ENCODE measurements at regions not wholly inside any gene's neighbourhood (a gene's known extent, or its start where the extent isn't known, plus 50 kb on each side); places are given as distances from the start of the nearest gene placed in this dataset.

DNA sequence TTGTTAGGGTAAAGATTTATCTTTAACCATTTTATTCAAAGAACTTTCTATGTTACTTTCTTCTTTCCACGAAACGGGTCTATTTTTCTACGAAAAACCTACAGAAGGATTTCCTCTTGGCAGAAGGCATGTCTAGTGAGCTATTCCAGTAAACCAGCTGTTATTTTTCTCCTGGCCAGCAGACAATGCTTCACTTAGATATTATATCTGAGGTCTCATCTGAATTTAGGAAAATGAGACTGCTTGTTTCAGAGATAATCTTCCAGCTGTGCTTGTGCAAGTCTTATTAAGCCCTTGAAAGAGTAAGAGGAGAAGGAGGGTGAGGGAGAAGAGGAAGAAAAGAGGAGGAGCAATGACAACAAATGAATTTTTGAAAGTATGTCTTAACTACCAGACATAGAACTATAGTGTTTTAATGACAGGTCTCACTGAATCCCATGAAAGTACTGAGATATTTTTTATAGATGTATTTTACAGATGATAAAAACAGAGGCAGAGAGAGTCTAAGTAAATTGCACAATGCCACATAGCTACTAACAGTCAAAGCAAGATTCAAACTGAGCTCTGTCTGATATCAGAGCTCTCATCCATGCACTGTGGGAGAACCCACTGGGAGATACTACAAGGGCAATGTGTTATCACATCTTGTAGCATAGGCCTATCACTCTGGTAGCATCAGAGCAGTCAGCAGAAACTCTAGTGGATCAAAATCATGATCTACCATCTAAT lies 54.6 kb upstream of the SAMSN1 start:
- Mint-ChIP-seq H3K4me3 (no peak overlapping the region), H3K27me3 (ENCODE audit: low read depth) (no peaks in the 10 kb centered on the region), H3K27ac (no peak overlapping the region), H3K9me3 (peaks cover 3% of the 10 kb centered on the region), H3K36me3 (no peaks in the 10 kb centered on the region), H3K4me1 (peaks cover 11% of the 10 kb centered on the region)
- DNase-seq (ENCODE audit: low spot score in 2 of 2, unreplicated experiment in 2 of 2), result no peak
- TF ChIP-seq, protein P1, sequence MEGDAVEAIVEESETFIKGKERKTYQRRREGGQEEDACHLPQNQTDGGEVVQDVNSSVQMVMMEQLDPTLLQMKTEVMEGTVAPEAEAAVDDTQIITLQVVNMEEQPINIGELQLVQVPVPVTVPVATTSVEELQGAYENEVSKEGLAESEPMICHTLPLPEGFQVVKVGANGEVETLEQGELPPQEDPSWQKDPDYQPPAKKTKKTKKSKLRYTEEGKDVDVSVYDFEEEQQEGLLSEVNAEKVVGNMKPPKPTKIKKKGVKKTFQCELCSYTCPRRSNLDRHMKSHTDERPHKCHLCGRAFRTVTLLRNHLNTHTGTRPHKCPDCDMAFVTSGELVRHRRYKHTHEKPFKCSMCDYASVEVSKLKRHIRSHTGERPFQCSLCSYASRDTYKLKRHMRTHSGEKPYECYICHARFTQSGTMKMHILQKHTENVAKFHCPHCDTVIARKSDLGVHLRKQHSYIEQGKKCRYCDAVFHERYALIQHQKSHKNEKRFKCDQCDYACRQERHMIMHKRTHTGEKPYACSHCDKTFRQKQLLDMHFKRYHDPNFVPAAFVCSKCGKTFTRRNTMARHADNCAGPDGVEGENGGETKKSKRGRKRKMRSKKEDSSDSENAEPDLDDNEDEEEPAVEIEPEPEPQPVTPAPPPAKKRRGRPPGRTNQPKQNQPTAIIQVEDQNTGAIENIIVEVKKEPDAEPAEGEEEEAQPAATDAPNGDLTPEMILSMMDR (IDR thresholded peaks at IDR 0.05; ENCODE audit: unreplicated experiment), result no peak

DNA sequence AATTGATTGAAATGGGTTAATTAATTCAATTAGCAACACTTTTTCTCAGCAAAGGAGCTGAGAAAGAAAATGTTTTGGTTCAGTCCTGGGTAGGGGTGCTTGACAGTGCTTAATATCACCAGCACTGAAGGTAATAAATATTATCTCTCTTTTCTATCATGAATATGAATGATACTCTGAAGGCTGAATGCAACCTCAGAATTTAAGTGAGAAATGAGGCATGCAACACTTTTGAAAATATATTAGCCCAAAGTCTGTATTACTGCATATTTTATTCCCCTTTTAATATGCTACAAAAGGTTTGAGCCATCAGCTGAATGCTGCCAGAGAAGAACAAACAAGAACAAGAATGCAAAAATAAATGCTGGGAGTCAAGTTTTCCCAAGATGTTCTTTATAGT lies 52.0 kb upstream of the SAMSN1 start:
- H3K27me3 Mint-ChIP-seq (ENCODE audit: low read depth), result no peaks in the 10 kb centered on the region
- H3K9me3 Mint-ChIP-seq, result peaks cover 11% of the 10 kb centered on the region
- H3K4me1 Mint-ChIP-seq, result peaks cover 11% of the 10 kb centered on the region
- H3K27ac Mint-ChIP-seq, result no peak overlapping the region
- TF ChIP-seq, protein P1 (IDR thresholded peaks at IDR 0.05; ENCODE audit: unreplicated experiment), result no peak
- no peak overlapping the region for H3K4me3 Mint-ChIP-seq
- H3K36me3 Mint-ChIP-seq, result no peaks in the 10 kb centered on the region
- DNase-seq (ENCODE audit: low spot score in 2 of 2, unreplicated experiment in 2 of 2), result no peak

Data from mesothelial cell of epicardium (in vitro differentiated cells).